ENCODE measurements at regions not wholly inside any gene's neighbourhood (a gene's known extent, or its start where the extent isn't known, plus 50 kb on each side); places are given as distances from the start of the nearest gene placed in this dataset.

GRCh38 chr5:53819482-53819881 is 259.0 kb downstream of the NDUFS4 start:
- no peak overlapping the region for H3K4me3 ChIP-seq (ENCODE audit: low read depth, low read length)
- H3K9me3 ChIP-seq: no peaks in the 10 kb centered on the region
- H3K36me3 ChIP-seq: no peaks in the 10 kb centered on the region
- no peaks in the 10 kb centered on the region for H3K4me1 ChIP-seq
- no peaks in the 10 kb centered on the region for H3K27me3 ChIP-seq
- peak; percentile 24 for DNase-seq
- no peak for TF ChIP-seq CTCF (IDR thresholded peaks at IDR 0.05; ENCODE audit: low read depth, low read length)

GRCh38 chr5:53820119-53820801 is 259.8 kb downstream of the NDUFS4 start:
- Histone ChIP-seq H3K27me3 (no peaks in the 10 kb centered on the region), H3K36me3 (no peaks in the 10 kb centered on the region), H3K4me3 (ENCODE audit: low read depth, low read length) (no peak overlapping the region), H3K4me1 (no peaks in the 10 kb centered on the region), H3K9me3 (no peaks in the 10 kb centered on the region)
- no peak for DNase-seq
- TF ChIP-seq CTCF (IDR thresholded peaks at IDR 0.05; ENCODE audit: low read depth, low read length): no peak

- no peak for DNase-seq
- no peaks in the 10 kb centered on the region for H3K27me3 ChIP-seq
- H3K4me3 ChIP-seq (ENCODE audit: low read depth, low read length): no peak overlapping the region
- no peak for TF ChIP-seq CTCF (IDR thresholded peaks at IDR 0.05; ENCODE audit: low read depth, low read length)
- no peaks in the 10 kb centered on the region for H3K36me3 ChIP-seq
- no peaks in the 10 kb centered on the region for H3K4me1 ChIP-seq
- no peaks in the 10 kb centered on the region for H3K9me3 ChIP-seq
These were observed 260.3 kb downstream of the NDUFS4 start for GRCh38 chr5:53820802-53821171.

- Histone ChIP-seq H3K27me3 (no peaks in the 10 kb centered on the region), H3K9me3 (no peaks in the 10 kb centered on the region), H3K4me3 (ENCODE audit: low read depth, low read length) (no peak overlapping the region), H3K36me3 (no peaks in the 10 kb centered on the region), H3K4me1 (no peaks in the 10 kb centered on the region)
- TF ChIP-seq CTCF (IDR thresholded peaks at IDR 0.05; ENCODE audit: low read depth, low read length): no peak
- DNase-seq: no peak
These were observed 264.6 kb downstream of the NDUFS4 start for GRCh38 chr5:53825016-53825415.

GRCh38 chr5:53825926-53826325 is 265.5 kb downstream of the NDUFS4 start:
- H3K9me3 ChIP-seq: no peaks in the 10 kb centered on the region
- no peak for DNase-seq
- H3K4me3 ChIP-seq (ENCODE audit: low read depth, low read length): no peak overlapping the region
- H3K4me1 ChIP-seq: no peaks in the 10 kb centered on the region
- H3K27me3 ChIP-seq: no peaks in the 10 kb centered on the region
- TF ChIP-seq CTCF (IDR thresholded peaks at IDR 0.05; ENCODE audit: low read depth, low read length): no peak
- H3K36me3 ChIP-seq: no peaks in the 10 kb centered on the region

GRCh38 chr5:53826504-53826903 is 266.1 kb downstream of the NDUFS4 start:
- DNase-seq: no peak
- Histone ChIP-seq H3K4me1 (no peaks in the 10 kb centered on the region), H3K4me3 (ENCODE audit: low read depth, low read length) (no peak overlapping the region), H3K27me3 (no peaks in the 10 kb centered on the region), H3K36me3 (no peaks in the 10 kb centered on the region), H3K9me3 (no peaks in the 10 kb centered on the region)
- TF ChIP-seq CTCF (IDR thresholded peaks at IDR 0.05; ENCODE audit: low read depth, low read length): no peak
